Karpas-422 (cell line): ENCODE measurements at regions not wholly inside any gene's neighbourhood (a gene's known extent, or its start where the extent isn't known, plus 50 kb on each side); places are given as distances from the start of the nearest gene placed in this dataset.

Experiments used
- DNase-seq: peaks from one replicate; pipeline ENCODE4 v3.0.0-alpha.2; 2015
- H2AFZ ChIP-seq: fragments of 200-600 bp; sonication (generic); 2 replicates; pipeline ENCODE4 v1.6.1; 2014; ENCODE audit warnings: antibody characterized with exemption, low read length, mixed read lengths
- H3K27ac ChIP-seq: fragments of 200-600 bp; sonication (generic); 2 replicates; pipeline ENCODE4 v1.5.1; 2014; ENCODE audit warnings: mild to moderate bottlenecking, low read length, moderate library complexity
- H3K27me3 ChIP-seq: fragments of 200-600 bp; sonication (generic); 2 replicates; pipeline ENCODE4 v1.6.1; 2014; ENCODE audit warnings: low read length, mixed read lengths
- H3K36me3 ChIP-seq: fragments of 200-600 bp; sonication (generic); 2 replicates; pipeline ENCODE4 v1.6.1; 2014; ENCODE audit warnings: low read length, mixed read lengths; ENCODE audit not compliant: insufficient read depth
- H3K4me1 ChIP-seq: fragments of 200-600 bp; sonication (generic); 2 replicates; pipeline ENCODE4 v1.6.1; 2014; ENCODE audit warnings: mild to moderate bottlenecking, low read length, mixed read lengths
- H3K4me2 ChIP-seq: fragments of 200-600 bp; sonication (generic); 2 replicates; pipeline ENCODE4 v1.6.1; 2014; ENCODE audit warnings: low read length, low read depth, mild to moderate bottlenecking; ENCODE audit not compliant: poor library complexity, severe bottlenecking
- H3K4me3 ChIP-seq: fragments of 200-600 bp; sonication (generic); 2 replicates; pipeline ENCODE4 v1.5.1; 2014; ENCODE audit warnings: mild to moderate bottlenecking, antibody characterized with exemption, low read length, mixed read lengths
- H3K79me2 ChIP-seq: fragments of 200-600 bp; sonication (generic); 2 replicates; pipeline ENCODE4 v1.6.1; 2014; ENCODE audit warnings: mild to moderate bottlenecking, low read length, mixed read lengths
- H3K9ac ChIP-seq: fragments of 200-600 bp; sonication (generic); 2 replicates; pipeline ENCODE4 v1.6.0; 2014; ENCODE audit warnings: low read length
- H3K9me2 ChIP-seq: fragments of 200-600 bp; sonication (generic), shearing (Covaris generic); replicated peaks from 2 replicates; pipeline ENCODE4 v1.6.0; 2014; ENCODE audit warnings: mild to moderate bottlenecking, low read length, moderate library complexity; ENCODE audit not compliant: insufficient read depth
- H3K9me3 ChIP-seq: fragments of 300-700, 200-600 bp; sonication (generic); 2 replicates; pipeline ENCODE4 v1.6.1; 2014; ENCODE audit warnings: low read length, mixed read lengths
- H4K20me1 ChIP-seq: fragments of 200-600 bp; sonication (generic); 2 replicates; pipeline ENCODE4 v1.6.1; 2014; ENCODE audit warnings: mild to moderate bottlenecking, antibody characterized with exemption, low read length, low read depth; ENCODE audit not compliant: insufficient read depth

GRCh38 chr20:19958219-19958618 is 58.9 kb upstream of the NAA20 start:
- no peak overlapping the region for H3K27ac ChIP-seq
- no peaks in the 10 kb centered on the region for H3K9me2 ChIP-seq
- H3K4me3 ChIP-seq: no peak overlapping the region
- H3K27me3 ChIP-seq: no peaks in the 10 kb centered on the region
- H3K9ac ChIP-seq: no peak overlapping the region
- no peaks in the 10 kb centered on the region for H3K9me3 ChIP-seq
- no peak overlapping the region for H2AFZ ChIP-seq
- H3K4me1 ChIP-seq: peaks cover 6% of the 10 kb centered on the region
- H3K4me2 ChIP-seq: no peak overlapping the region
- DNase-seq: no peak
- no peaks in the 10 kb centered on the region for H3K36me3 ChIP-seq
- no peaks in the 10 kb centered on the region for H4K20me1 ChIP-seq
- no peaks in the 10 kb centered on the region for H3K79me2 ChIP-seq

DNA sequence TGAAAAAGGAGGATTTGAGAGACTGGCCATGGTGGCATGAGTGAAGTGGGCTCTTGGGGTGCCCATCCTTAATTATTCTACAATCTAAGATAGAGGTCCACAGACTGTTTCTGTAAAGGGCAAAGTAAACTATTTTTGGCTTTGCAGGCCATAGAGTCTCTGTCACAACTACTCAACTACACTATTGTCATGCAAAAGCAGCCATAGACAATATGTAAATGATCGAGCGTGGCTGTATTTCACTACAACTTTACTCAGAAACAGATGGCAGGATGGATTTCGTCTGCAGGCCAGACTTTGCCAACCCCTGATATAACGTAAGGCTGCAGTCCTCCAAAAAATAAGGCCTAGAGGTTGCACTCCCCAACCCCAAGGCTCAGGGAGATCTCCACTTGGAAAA is 58.2 kb upstream of the NAA20 start:
- Histone ChIP-seq H3K36me3 (no peaks in the 10 kb centered on the region), H4K20me1 (no peaks in the 10 kb centered on the region), H3K9me2 (no peaks in the 10 kb centered on the region), H2AFZ (peak overlapping the region; percentile 79; the same call in 1 of the 2 replicates), H3K9me3 (no peaks in the 10 kb centered on the region), H3K79me2 (no peaks in the 10 kb centered on the region), H3K27me3 (no peaks in the 10 kb centered on the region), H3K4me1 (peaks cover 6% of the 10 kb centered on the region), H3K4me3 (no peak overlapping the region), H3K4me2 (no peak overlapping the region), H3K27ac (no peak overlapping the region), H3K9ac (no peak overlapping the region)
- no peak for DNase-seq

DNA sequence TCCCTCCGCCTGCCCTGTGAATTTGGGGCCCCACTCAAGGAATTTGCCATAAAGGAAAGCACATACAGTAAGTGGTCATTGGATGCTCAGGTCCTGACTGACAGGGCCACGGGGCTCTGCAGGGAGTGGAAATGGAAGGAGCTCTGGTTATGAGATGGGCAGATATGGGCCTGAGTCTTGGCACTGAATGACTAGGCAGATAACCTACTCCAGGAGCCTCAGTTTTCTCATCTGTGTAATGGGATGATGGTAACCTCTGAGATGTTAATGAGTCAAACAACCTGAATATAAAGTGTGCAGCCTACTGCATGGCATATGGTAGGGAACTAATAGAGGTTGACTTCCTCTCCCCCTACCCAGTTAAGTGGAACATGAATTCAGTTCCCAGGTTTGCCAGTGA is 56.4 kb upstream of the NAA20 start:
- no peak overlapping the region for H2AFZ ChIP-seq
- H3K36me3 ChIP-seq: no peaks in the 10 kb centered on the region
- no peaks in the 10 kb centered on the region for H3K79me2 ChIP-seq
- H3K27ac ChIP-seq: no peak overlapping the region
- DNase-seq: no peak
- no peak overlapping the region for H3K4me3 ChIP-seq
- H3K27me3 ChIP-seq: no peaks in the 10 kb centered on the region
- no peaks in the 10 kb centered on the region for H3K9me2 ChIP-seq
- no peak overlapping the region for H3K9ac ChIP-seq
- no peak overlapping the region for H3K4me2 ChIP-seq
- no peaks in the 10 kb centered on the region for H3K9me3 ChIP-seq
- H4K20me1 ChIP-seq: no peaks in the 10 kb centered on the region
- H3K4me1 ChIP-seq: peaks cover 6% of the 10 kb centered on the region

- H3K9me3 ChIP-seq: no peaks in the 10 kb centered on the region
- H3K9me2 ChIP-seq: no peaks in the 10 kb centered on the region
- no peaks in the 10 kb centered on the region for H3K79me2 ChIP-seq
- H3K27ac ChIP-seq: no peak overlapping the region
- no peaks in the 10 kb centered on the region for H3K36me3 ChIP-seq
- H2AFZ ChIP-seq: no peak overlapping the region
- DNase-seq: no peak
- no peak overlapping the region for H3K9ac ChIP-seq
- H3K27me3 ChIP-seq: no peaks in the 10 kb centered on the region
- no peak overlapping the region for H3K4me2 ChIP-seq
- H3K4me1 ChIP-seq: peaks cover 6% of the 10 kb centered on the region
- no peaks in the 10 kb centered on the region for H4K20me1 ChIP-seq
- no peak overlapping the region for H3K4me3 ChIP-seq
Measured at GRCh38 chr20:19961293-19961692, 55.9 kb upstream of the NAA20 start.

DNA sequence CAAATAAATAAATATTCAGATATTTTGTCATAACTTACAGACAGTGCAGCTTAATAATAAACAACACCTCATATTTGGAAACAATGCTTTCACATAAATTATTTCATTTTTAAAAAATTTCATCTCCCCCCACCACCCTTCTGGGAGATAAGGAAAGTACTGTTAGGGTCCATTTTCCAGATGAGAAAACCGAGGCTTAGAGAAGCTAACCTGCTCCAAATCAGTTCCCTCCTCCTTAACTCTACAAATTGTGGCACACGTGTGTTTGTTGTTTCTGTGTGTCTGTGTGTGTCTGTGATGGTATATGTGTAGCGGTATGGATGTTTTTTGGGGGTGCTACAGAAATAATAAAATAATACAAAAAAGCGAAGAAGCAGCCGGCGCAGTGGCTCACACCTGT is 54.2 kb upstream of the NAA20 start:
- H3K9me2 ChIP-seq: no peaks in the 10 kb centered on the region
- H3K9ac ChIP-seq: no peak overlapping the region
- H3K79me2 ChIP-seq: no peaks in the 10 kb centered on the region
- no peaks in the 10 kb centered on the region for H3K9me3 ChIP-seq
- H3K27ac ChIP-seq: no peak overlapping the region
- no peaks in the 10 kb centered on the region for H4K20me1 ChIP-seq
- no peaks in the 10 kb centered on the region for H3K36me3 ChIP-seq
- peaks cover 6% of the 10 kb centered on the region for H3K4me1 ChIP-seq
- DNase-seq: no peak
- H2AFZ ChIP-seq: no peak overlapping the region
- no peak overlapping the region for H3K4me3 ChIP-seq
- H3K4me2 ChIP-seq: no peak overlapping the region
- no peaks in the 10 kb centered on the region for H3K27me3 ChIP-seq

- Histone ChIP-seq H3K27ac (no peak overlapping the region), H3K4me3 (no peak overlapping the region), H3K9me3 (no peaks in the 10 kb centered on the region), H4K20me1 (no peaks in the 10 kb centered on the region), H3K4me1 (no peaks in the 10 kb centered on the region), H3K4me2 (no peak overlapping the region), H2AFZ (no peak overlapping the region), H3K79me2 (no peaks in the 10 kb centered on the region), H3K27me3 (no peaks in the 10 kb centered on the region), H3K9me2 (no peaks in the 10 kb centered on the region), H3K36me3 (no peaks in the 10 kb centered on the region), H3K9ac (no peak overlapping the region)
- no peak for DNase-seq
Measured at GRCh38 chr20:19964289-19965265, 52.6 kb upstream of the NAA20 start.

- Histone ChIP-seq H3K27me3 (no peaks in the 10 kb centered on the region), H4K20me1 (no peaks in the 10 kb centered on the region), H3K4me2 (no peak overlapping the region), H3K79me2 (no peaks in the 10 kb centered on the region), H3K36me3 (no peaks in the 10 kb centered on the region), H2AFZ (no peak overlapping the region), H3K9me2 (no peaks in the 10 kb centered on the region), H3K4me1 (no peaks in the 10 kb centered on the region), H3K9me3 (no peaks in the 10 kb centered on the region), H3K4me3 (no peak overlapping the region), H3K27ac (no peak overlapping the region), H3K9ac (no peak overlapping the region)
- no peak for DNase-seq
Measured at GRCh38 chr20:19966840-19967239, 50.3 kb upstream of the NAA20 start.
